GM21526 (cell line): ENCODE measurements at regions not wholly inside any gene's neighbourhood (a gene's known extent, or its start where the extent isn't known, plus 50 kb on each side); places are given as distances from the start of the nearest gene placed in this dataset.

Experiments
- ATAC-seq: cut with Tn5 transposase; IDR thresholded peaks from one replicate; pipeline ENCODE4 v1.9.1; 2021; ENCODE audit warnings: moderate library complexity; ENCODE audit not compliant: unreplicated experiment, low FRiP score

DNA sequence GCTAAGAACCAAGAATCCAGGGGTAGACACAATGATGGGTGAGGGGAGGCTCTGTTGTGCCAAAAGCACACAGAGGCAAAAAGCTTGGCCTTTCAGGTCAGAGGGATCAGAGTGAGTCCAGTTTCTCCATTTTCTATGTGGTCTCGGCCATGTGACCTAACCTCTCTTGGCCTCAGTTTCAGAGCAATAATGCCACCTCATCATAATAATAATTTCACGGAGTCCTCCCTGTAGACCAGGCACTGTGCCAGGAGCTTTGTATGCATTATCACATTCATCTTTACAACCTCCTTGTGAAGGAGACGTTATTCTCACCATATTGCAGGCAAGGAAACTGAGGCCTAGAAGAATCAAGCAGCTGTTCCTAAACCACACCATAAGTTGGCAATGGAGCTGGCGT is 120.2 kb downstream of the WT1 start:
- ATAC-seq: no peak

DNA sequence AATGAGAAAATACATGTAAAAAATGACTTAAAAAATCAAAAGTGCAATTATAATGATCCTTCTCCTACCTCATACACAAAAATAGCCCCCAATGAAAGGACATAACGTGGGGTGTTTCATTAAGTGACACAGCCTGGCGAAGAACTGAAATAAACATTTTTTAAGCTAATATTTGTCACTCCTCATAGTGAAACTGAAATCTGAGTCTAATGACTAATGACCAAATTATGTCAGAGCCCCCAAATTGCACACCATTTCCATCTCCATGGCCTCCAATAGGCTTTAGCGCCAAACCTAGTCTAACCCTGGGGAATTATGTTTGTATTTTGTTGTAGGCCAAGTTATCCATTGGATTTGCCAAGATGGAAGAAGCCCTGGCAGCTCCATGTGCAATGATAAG is 119.1 kb downstream of the WT1 start:
- no peak for ATAC-seq

DNA sequence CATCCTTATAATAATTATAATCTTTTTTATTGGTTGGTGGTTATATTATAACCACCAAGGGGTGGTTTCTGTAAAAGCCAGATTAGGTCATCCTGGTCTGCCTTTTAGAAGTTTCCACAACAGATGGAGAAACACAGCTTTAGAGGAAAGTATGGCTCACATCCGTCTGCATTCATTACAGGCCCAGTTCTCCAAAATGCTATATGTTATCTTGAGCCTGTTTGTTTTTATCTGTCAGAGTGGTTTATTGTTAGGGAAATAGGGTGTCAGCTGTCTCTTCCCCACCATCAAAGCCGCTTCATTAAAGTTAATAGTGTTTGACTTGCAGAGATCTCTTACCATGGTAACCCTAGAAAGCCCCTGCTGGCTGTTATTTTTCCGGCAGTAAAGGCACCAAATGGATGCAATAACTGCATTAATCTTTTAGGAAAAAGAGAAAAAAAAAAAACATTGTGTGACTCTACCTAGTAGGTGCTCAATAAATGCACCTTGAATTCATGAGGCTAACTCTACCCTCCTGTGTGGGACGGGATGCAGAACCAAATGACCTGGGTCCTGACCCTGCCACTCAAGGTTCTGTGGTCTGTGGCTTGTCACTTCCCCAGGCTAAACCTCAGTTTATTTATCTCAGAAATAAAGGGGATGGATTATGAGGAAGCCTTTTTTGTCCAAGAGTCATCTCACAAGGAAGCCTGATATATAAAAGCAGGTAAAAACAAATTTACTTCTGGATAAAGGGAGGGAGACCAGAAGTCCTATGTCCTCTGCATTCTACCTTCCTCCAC is 118.3 kb downstream of the WT1 start:
- no peak for ATAC-seq

DNA sequence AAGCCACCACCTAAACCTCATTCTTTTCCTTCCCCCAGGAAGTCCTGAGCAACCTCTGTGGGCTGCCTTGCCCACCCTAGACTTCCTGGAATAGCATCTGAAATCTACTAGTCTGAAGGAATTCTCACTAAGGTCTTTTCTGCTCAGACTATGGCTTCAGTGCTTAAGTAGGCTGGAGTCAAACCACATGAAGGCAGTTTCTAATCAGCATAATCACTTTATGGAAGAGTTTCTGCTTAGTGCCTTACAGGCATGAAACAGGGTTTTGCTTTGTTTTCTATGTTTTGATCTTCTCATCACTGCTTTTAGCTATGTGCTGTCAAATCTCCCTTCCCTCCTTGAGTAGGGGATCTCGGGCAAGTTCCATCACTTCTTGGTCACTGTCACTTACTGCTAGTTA is 117.7 kb downstream of the WT1 start:
- no peak for ATAC-seq

DNA sequence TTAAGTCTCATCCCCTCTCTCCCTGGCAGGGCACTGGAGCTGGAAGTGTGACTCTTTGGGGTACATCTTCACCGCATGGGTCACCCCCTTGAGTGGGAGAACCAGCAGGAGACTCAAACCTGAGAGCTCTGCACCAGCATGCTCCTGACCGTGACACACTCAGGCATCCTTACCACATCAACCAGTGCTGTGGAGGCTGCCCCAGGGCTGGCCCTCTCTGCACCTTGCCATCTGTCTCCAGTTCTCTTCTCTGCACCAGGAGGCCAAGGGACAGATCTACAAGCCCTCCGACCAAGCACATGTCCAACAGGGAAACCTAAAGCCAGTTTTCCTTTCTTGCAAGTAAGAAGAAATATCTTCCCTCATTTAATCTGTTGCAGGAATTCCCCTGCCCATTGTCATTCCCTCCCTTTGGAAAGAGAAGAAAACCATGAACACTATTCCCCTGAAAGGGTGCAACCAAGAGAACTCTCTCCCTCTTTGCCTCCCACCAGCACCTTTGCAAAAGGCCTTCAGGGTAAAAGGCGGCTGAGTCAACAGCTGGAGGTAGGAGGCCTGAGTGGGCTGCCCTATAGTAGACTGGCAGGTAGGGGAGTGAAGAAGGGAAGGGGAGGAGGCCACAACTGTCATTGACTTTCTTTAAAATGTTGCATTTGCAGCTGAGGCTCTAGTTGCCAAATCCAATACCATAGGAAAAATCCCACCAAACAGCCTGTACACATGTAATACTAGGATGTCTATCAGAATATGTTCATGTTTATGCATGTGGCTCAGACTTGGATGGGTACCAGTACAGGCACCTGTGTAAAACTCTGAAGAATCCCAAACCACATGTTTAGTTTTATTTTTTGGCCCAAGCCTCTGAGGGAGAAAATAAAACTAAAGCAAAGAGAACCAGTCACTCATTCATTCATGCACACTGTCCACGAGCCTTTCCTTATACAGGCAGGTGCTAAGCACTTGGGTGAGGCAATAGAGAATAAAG is 117.0 kb downstream of the WT1 start:
- no peak for ATAC-seq

DNA sequence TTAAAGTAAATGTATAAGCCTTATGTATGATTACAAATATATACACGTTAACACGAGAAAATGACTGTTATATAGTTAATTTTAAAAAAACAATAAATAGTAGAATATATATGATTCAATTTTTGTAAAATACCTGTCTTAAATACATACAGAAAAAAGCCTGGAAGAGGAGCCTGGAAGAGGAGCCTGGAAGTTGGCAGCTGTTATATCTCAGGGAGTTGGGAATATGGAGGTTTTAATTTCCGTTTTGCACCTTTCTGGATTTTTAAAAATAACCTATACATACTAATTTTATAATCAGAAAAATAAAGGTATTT is 111.6 kb downstream of the WT1 start:
- no peak for ATAC-seq

DNA sequence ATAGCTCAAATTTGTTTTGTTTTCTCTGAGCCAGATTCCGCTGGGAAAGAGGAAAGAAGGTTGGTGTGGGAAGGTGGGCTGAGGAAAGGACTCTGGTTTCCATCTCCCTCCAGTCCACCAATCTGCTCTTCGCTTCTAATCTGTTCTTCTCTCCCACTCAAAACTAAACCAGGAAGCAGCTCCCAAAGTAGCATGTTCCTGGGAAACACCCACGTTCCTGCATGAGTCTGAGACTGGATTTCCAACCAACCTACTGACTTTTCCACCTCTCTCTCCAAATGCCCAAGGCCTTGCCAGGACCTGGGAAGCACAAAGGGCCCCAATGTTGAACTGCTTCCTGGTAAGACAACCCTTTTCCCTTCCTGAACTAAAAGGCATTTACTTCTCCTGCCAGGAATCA is 110.2 kb downstream of the WT1 start:
- ATAC-seq: no peak

DNA sequence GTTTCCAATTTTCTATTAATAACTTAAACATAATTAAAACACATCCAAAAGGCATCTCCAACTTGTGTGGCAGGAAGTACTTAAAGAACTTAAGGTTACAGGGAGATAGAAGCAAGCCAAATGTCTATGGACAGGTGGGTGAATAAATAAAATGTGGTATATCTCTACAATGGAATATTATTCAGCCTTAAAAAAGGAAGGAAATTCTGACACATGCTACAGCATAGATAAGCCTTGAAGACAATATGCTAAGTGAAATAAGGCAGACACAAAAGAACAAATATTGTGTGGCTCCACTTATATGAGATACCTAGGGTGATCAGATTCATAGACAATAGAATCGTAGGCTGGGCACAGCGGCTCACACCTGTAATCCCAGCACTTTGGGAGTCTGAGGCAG is 109.6 kb downstream of the WT1 start:
- no peak for ATAC-seq

DNA sequence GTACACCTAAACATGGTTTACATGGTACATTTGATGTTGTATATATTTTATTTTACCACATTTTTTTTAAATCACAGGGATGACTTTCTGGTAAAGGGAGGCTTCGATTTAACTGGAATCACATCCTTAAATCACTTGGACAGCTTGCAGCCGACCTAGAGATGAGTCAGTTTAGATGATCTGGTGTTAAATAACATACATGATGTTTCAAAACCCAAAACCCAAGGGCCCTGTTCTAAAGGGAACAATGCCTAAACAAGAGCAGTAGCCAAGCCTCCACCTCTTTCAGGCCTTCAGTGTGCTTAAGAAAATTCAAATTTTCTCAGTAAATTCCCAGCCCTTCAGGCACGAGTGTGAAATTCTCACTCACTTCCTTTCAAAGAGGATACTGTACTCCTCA is 108.8 kb downstream of the WT1 start:
- no peak for ATAC-seq

DNA sequence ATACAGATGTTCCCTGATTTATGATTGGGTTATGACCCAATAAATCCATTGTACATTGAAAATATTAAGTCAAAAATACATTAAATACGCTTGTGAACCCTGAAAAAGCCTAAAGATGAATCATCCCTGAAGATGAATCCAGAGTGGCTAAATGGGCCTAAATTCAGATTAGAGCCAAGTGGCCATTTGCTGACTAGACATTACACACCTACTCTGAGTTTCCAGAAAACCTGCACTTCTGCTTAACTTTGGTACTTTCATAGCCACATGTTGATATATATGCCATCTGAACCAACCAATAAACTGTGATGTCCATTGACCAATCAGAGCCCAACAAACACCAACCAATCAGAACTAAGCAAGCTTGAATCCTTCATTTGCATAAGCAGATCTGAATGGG is 106.9 kb downstream of the WT1 start:
- ATAC-seq: no peak

DNA sequence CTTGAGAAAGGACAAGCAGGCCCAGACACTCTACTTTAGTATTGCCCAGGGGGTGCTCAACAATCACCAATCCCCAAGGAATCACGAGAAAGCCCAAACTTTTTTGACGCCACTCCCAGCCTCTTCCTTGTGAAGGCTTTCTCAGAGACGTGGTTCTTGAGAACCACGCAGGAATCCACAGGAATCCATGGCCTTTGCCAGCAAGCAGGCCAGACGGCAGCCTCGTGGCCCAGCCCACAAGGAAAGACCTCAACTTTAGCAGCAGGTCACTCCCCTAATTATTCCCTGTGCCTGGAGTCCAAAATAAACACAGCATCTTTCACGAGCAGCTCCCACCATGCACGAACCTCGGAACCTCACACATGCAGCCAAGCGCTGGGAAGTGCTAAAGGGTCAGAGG is 104.2 kb downstream of the WT1 start:
- ATAC-seq: no peak

DNA sequence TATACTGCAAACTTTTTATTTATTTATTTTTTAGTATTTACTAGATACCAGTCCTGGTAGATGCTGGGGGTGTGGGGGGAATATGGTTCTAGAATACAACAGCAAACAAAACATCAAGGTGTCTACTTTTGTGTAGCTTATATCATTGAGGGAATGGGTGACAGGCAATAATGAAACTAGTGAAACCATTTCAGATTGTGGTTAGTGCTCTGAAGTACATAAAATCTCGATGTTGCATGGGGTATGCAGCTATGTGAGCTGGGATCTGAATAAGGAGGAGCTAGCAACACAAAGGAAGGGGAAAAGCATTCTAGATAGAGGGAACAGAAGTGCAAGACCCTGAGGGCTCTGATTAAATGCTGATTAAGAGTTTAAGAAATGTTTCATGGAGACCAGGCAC is 103.5 kb downstream of the WT1 start:
- no peak for ATAC-seq

DNA sequence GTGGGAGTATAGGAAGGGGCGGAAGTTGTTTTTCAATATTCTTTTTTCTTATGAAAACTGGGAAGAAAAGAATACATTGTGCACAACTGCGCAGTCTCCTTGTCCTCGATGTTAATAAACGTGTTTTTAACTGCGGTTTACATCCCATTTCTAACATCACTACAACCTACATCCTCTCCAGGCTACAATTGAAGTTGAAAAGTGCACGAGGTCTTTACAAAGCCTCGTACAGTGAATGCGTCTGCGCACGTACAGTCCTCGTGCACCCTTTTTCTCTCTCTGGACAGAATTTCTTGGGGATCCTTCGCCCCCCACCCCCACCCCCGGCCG is 102.4 kb downstream of the WT1 start:
- ATAC-seq: no peak

DNA sequence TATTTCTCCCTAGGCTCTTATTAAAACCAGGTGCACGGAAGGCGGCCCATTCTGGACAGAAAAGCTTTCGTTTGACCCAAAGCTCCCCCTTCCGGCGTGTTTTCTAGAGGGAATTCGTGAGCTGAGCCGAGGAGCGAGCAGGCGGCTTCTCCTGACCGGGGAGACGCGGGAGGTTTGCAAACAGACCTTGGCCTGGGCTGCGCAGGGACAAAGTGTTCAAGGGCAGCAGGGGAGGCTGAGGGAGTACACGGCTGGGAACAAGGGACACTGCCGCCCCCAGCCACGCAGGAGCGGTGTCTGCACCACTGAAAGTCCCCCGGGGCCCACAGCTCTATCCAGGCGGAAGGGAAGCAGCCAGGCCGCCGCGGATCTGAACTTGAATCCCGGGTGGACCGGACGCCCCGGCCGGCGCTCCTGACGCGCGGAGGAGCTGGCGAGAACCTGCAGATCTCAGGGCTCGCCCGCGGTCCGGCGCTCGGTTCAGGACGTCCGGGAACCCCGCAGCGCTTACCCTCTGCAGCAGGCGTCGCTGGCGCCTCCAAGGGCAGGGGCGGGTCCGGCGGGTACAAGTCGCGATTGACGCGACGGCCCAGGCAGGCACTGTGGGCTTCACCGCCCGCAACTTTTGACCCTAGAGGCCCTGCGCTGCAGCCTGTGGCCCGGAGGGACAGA is 101.9 kb downstream of the WT1 start:
- ATAC-seq: no peak

DNA sequence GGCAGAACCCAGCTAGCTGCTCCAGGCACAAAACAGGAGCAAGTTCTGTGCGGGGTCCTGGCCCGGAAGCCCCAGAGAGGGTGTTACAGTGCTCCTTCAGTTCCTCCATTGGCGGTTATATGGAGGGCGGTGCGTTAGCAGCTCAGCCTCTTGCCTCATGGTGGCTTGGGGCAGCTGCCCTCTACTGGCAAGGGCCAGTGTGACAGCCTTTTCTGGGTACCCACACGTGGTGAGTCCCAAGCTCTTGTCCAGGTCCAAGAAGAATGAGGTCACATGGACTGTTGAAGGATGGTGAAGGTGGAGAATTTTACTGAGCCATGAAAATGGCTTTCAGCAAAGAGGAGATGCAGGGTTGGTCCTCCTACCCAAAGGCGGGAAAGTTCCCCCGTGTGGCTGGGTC is 100.5 kb downstream of the WT1 start:
- no peak for ATAC-seq
